GM23338 (cell line): ENCODE measurements at regions not wholly inside any gene's neighbourhood (a gene's known extent, or its start where the extent isn't known, plus 50 kb on each side); places are given as distances from the start of the nearest gene placed in this dataset.

Experiments used
- ATAC-seq: fragments of 200-7000 bp; cut with Tn5 transposase; 3 replicates; pipeline ENCODE4 v1.9.1; 2020
- DNase-seq: peaks from one replicate; pipeline ENCODE4 v3.0.0-alpha.2; 2015; ENCODE audit warnings: low spot score
- H2AFZ ChIP-seq: fragments of 200-600 bp; sonication (generic); 2 replicates; pipeline ENCODE4 v1.8.0; 2016; ENCODE audit warnings: antibody characterized with exemption, mild to moderate bottlenecking, moderate library complexity
- H3F3A ChIP-seq: fragments of 200-600 bp; sonication (generic); replicated peaks from 2 replicates; pipeline ENCODE4 v1.8.0; 2017; ENCODE audit warnings: antibody characterized with exemption, mixed run types, low read depth
- H3K27ac ChIP-seq: fragments of 200-600 bp; sonication (generic); 2 replicates; pipeline ENCODE4 v1.6.1; 2016; ENCODE audit warnings: low read depth
- H3K27me3 ChIP-seq: fragments of 200-600 bp; sonication (generic); 2 replicates; pipeline ENCODE4 v1.8.0; 2016; ENCODE audit warnings: mild to moderate bottlenecking, mixed run types, moderate library complexity; ENCODE audit not compliant: insufficient read depth
- H3K36me3 ChIP-seq: fragments of 200-600 bp; sonication (generic); 2 replicates; pipeline ENCODE4 v1.8.0; 2016; ENCODE audit warnings: mild to moderate bottlenecking; ENCODE audit not compliant: insufficient read depth
- H3K4me1 ChIP-seq: fragments of 200-600 bp; sonication (generic); 2 replicates; pipeline ENCODE4 v1.8.0; 2016; ENCODE audit warnings: mild to moderate bottlenecking, moderate library complexity; ENCODE audit not compliant: insufficient read depth
- H3K4me2 ChIP-seq: fragments of 200-600 bp; sonication (generic); 2 replicates; pipeline ENCODE4 v1.7.1; 2017; ENCODE audit warnings: mixed run types
- H3K4me3 ChIP-seq: fragments of 200-600 bp; sonication (generic); 2 replicates; pipeline ENCODE4 v1.6.1; 2016; ENCODE audit warnings: mixed run types
- H3K79me2 ChIP-seq: fragments of 200-600 bp; sonication (generic); replicated peaks from 2 replicates; pipeline ENCODE4 v1.8.0; 2017; ENCODE audit warnings: mild to moderate bottlenecking; ENCODE audit not compliant: insufficient read depth
- H3K9me2 ChIP-seq: fragments of 200-600 bp; sonication (generic); 2 replicates; pipeline ENCODE4 v1.8.0; 2017; ENCODE audit not compliant: insufficient read depth
- H4K20me1 ChIP-seq: fragments of 200-600 bp; sonication (generic); replicated peaks from 2 replicates; pipeline ENCODE4 v1.8.0; 2017; ENCODE audit warnings: mild to moderate bottlenecking; ENCODE audit not compliant: insufficient read depth
- H3K27ac Mint-ChIP-seq: 2 replicates; pipeline ENCODE4 v1.8.0; 2020; ENCODE audit warnings: inconsistent platforms, mild to moderate bottlenecking, moderate library complexity, mixed read lengths
- H3K27me3 Mint-ChIP-seq: 3 replicates; pipeline ENCODE4 v1.8.0; 2022; ENCODE audit warnings: low read depth, mild to moderate bottlenecking, moderate library complexity, mixed read lengths, inconsistent platforms; ENCODE audit not compliant: insufficient read depth, poor library complexity
- H3K36me3 Mint-ChIP-seq: 3 replicates; pipeline ENCODE4 v1.8.0; 2021; ENCODE audit warnings: low read depth, mild to moderate bottlenecking, inconsistent platforms, moderate library complexity, mixed read lengths
- H3K4me1 Mint-ChIP-seq: 3 replicates; pipeline ENCODE4 v1.8.0; 2020; ENCODE audit warnings: mild to moderate bottlenecking, inconsistent platforms, mixed read lengths
- H3K4me3 Mint-ChIP-seq: 3 replicates; pipeline ENCODE4 v1.8.0; 2021; ENCODE audit warnings: moderate library complexity, mild to moderate bottlenecking, inconsistent platforms, mixed read lengths
- H3K9me3 Mint-ChIP-seq: 3 replicates; pipeline ENCODE4 v1.8.0; 2020; ENCODE audit warnings: moderate library complexity, mild to moderate bottlenecking, inconsistent platforms, mixed read lengths
- CREB1 ChIP-seq: fragments of 250-450 bp; sonication (Bioruptor Pico); IDR thresholded peaks from 2 replicates; pipeline ENCODE4 v1.5.0; 2020; ENCODE audit warnings: low read depth, mild to moderate bottlenecking, moderate library complexity
- EZH2 ChIP-seq: fragments of 200-600 bp; sonication (generic); IDR thresholded peaks from one replicate; pipeline ENCODE4 v1.8.0; 2017; ENCODE audit warnings: antibody characterized with exemption, mild to moderate bottlenecking, low read depth; ENCODE audit not compliant: unreplicated experiment
- EZH2phosphoT487 ChIP-seq: fragments of 200-600 bp; sonication (generic); IDR thresholded peaks from one replicate; pipeline ENCODE4 v1.8.1; 2018; ENCODE audit warnings: antibody characterized with exemption; ENCODE audit not compliant: unreplicated experiment
- JUNB ChIP-seq: IDR thresholded peaks from one replicate; pipeline ENCODE4 v1.6.1; 2016; ENCODE audit warnings: antibody characterized with exemption; ENCODE audit not compliant: unreplicated experiment
- NANOG ChIP-seq: IDR thresholded peaks from 2 replicates; pipeline ENCODE4 v1.6.1; 2016; ENCODE audit warnings: antibody characterized with exemption, borderline replicate concordance
- POLR2AphosphoS5 ChIP-seq: IDR thresholded peaks from 2 replicates; pipeline ENCODE4 v1.6.1; 2016; ENCODE audit warnings: antibody characterized with exemption, low read depth
- STAT1 ChIP-seq: IDR thresholded peaks from one replicate; pipeline ENCODE4 v1.6.1; 2016; ENCODE audit warnings: antibody characterized with exemption; ENCODE audit not compliant: unreplicated experiment
- ZNF114 ChIP-seq: fragments of 250-450 bp; sonication (Bioruptor Pico); IDR thresholded peaks from 2 replicates; pipeline ENCODE4 v1.5.0; 2020; ENCODE audit warnings: mild to moderate bottlenecking, moderate library complexity
- ZNF331 ChIP-seq: fragments of 250-450 bp; sonication (Bioruptor Pico); IDR thresholded peaks from 2 replicates; pipeline ENCODE4 v1.5.0; 2020; ENCODE audit warnings: low read depth, mild to moderate bottlenecking, moderate library complexity
- TF ChIP-seq, protein P1 (sequence below): fragments of 250-450 bp; sonication (Bioruptor Pico); IDR thresholded peaks from 2 replicates; pipeline ENCODE4 v1.5.0; 2020; ENCODE audit warnings: mild to moderate bottlenecking, moderate library complexity
- TF ChIP-seq, protein P2 (sequence below), 2 experiments: fragments of 200-600 bp in 1 of 2; sonication (generic) in 1 of 2; conservative IDR thresholded peaks; 2 replicates each; pipeline versions ENCODE4 v1.5.1 to v1.6.1; 2016 to 2017; ENCODE audit warnings: antibody characterized with exemption in 2 of 2, low read depth in 2 of 2, mild to moderate bottlenecking in 2 of 2, moderate library complexity in 1 of 2
- TF ChIP-seq, protein P3 (sequence below): IDR thresholded peaks from one replicate; pipeline ENCODE4 v1.6.1; 2018; ENCODE audit warnings: antibody characterized with exemption; ENCODE audit not compliant: unreplicated experiment

DNA sequence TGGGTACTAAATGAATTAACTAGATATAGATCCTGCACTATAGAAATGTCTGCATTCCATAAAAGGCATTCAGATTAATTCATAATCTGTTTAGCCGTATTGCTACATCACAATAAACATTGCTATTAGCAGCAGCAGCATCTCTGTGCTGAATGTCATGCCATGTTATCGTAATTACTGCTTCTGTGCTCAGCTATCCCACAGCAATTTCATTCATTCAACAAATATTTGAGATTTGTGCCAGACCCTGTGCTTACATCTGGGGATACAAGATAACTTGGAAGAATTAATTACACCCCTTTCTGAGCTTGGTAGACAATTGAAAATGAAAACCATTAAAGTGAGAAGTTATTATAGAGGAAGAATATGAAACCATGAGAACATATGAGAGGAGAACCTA is 185.8 kb upstream of the C11orf87 start:
- H3K4me3 ChIP-seq = no peak overlapping the region
- Mint-ChIP-seq H3K27ac (no peak overlapping the region), H3K36me3 (no peaks in the 10 kb centered on the region), H3K9me3 (no peaks in the 10 kb centered on the region; the same call in 2 of the 3 replicates), H3K27me3 (no peaks in the 10 kb centered on the region), H3K4me3 (no peak overlapping the region), H3K4me1 (no peaks in the 10 kb centered on the region)
- no peak overlapping the region for H2AFZ ChIP-seq
- H3K27ac ChIP-seq = no peak overlapping the region
- TF ChIP-seq, protein P1, sequence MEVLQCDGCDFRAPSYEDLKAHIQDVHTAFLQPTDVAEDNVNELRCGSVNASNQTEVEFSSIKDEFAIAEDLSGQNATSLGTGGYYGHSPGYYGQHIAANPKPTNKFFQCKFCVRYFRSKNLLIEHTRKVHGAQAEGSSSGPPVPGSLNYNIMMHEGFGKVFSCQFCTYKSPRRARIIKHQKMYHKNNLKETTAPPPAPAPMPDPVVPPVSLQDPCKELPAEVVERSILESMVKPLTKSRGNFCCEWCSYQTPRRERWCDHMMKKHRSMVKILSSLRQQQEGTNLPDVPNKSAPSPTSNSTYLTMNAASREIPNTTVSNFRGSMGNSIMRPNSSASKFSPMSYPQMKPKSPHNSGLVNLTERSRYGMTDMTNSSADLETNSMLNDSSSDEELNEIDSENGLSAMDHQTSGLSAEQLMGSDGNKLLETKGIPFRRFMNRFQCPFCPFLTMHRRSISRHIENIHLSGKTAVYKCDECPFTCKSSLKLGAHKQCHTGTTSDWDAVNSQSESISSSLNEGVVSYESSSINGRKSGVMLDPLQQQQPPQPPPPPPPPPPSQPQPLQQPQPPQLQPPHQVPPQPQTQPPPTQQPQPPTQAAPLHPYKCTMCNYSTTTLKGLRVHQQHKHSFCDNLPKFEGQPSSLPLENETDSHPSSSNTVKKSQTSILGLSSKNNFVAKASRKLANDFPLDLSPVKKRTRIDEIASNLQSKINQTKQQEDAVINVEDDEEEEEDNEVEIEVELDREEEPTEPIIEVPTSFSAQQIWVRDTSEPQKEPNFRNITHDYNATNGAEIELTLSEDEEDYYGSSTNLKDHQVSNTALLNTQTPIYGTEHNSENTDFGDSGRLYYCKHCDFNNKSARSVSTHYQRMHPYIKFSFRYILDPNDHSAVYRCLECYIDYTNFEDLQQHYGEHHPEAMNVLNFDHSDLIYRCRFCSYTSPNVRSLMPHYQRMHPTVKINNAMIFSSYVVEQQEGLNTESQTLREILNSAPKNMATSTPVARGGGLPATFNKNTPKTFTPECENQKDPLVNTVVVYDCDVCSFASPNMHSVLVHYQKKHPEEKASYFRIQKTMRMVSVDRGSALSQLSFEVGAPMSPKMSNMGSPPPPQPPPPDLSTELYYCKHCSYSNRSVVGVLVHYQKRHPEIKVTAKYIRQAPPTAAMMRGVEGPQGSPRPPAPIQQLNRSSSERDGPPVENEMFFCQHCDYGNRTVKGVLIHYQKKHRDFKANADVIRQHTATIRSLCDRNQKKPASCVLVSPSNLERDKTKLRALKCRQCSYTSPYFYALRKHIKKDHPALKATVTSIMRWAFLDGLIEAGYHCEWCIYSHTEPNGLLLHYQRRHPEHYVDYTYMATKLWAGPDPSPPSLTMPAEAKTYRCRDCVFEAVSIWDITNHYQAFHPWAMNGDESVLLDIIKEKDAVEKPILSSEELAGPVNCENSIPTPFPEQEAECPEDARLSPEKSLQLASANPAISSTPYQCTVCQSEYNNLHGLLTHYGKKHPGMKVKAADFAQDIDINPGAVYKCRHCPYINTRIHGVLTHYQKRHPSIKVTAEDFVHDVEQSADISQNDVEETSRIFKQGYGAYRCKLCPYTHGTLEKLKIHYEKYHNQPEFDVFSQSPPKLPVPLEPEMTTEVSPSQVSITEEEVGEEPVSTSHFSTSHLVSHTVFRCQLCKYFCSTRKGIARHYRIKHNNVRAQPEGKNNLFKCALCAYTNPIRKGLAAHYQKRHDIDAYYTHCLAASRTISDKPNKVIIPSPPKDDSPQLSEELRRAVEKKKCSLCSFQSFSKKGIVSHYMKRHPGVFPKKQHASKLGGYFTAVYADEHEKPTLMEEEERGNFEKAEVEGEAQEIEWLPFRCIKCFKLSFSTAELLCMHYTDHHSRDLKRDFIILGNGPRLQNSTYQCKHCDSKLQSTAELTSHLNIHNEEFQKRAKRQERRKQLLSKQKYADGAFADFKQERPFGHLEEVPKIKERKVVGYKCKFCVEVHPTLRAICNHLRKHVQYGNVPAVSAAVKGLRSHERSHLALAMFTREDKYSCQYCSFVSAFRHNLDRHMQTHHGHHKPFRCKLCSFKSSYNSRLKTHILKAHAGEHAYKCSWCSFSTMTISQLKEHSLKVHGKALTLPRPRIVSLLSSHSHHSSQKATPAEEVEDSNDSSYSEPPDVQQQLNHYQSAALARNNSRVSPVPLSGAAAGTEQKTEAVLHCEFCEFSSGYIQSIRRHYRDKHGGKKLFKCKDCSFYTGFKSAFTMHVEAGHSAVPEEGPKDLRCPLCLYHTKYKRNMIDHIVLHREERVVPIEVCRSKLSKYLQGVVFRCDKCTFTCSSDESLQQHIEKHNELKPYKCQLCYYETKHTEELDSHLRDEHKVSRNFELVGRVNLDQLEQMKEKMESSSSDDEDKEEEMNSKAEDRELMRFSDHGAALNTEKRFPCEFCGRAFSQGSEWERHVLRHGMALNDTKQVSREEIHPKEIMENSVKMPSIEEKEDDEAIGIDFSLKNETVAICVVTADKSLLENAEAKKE = no peak
- TF ChIP-seq EZH2 (no peak), NANOG (no peak), CREB1 (CRISPR knock-in tag) (no peak), JUNB (no peak), EZH2phosphoT487 (no peak)
- no peaks in the 10 kb centered on the region for H3K79me2 ChIP-seq
- no peaks in the 10 kb centered on the region for H3K4me1 ChIP-seq
- no peaks in the 10 kb centered on the region for H3F3A ChIP-seq
- H3K36me3 ChIP-seq = no peaks in the 10 kb centered on the region
- DNase-seq = no peak
- no peak for ATAC-seq
- H3K4me2 ChIP-seq = no peak overlapping the region
- H4K20me1 ChIP-seq = no peaks in the 10 kb centered on the region
- no peaks in the 10 kb centered on the region for H3K27me3 ChIP-seq
- no peaks in the 10 kb centered on the region for H3K9me2 ChIP-seq

DNA sequence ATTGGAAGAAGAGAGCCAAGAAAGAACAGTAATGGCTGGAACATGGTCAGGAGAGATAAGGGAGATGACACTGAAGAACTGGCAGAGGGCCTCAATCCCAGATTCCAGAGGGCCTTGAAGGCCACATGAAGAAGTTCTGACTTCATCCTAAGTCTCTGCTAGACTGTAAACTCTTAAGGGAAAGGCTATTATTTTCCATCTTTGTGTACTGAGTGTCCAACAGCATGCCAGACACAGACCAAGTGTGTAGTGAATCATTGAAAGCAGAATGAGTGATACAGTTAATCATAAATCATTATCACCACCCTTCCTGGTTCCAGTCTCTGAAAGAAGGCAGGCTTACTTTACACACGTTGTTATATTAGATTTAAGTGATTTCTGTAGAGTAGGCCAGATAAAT is 185.3 kb upstream of the C11orf87 start:
- Histone ChIP-seq H3F3A (no peaks in the 10 kb centered on the region), H3K9me2 (no peaks in the 10 kb centered on the region), H3K4me2 (no peak overlapping the region), H3K27ac (no peak overlapping the region), H3K4me1 (no peaks in the 10 kb centered on the region), H3K27me3 (no peaks in the 10 kb centered on the region), H3K36me3 (no peaks in the 10 kb centered on the region), H2AFZ (no peak overlapping the region), H3K4me3 (no peak overlapping the region), H4K20me1 (no peaks in the 10 kb centered on the region), H3K79me2 (no peaks in the 10 kb centered on the region)
- Mint-ChIP-seq H3K4me3 (no peak overlapping the region), H3K9me3 (no peaks in the 10 kb centered on the region; the same call in 2 of the 3 replicates), H3K27ac (no peak overlapping the region), H3K4me1 (no peaks in the 10 kb centered on the region), H3K36me3 (no peaks in the 10 kb centered on the region), H3K27me3 (no peaks in the 10 kb centered on the region)
- ATAC-seq (no peak), DNase-seq (no peak)
- TF ChIP-seq ZNF331 (CRISPR knock-in tag) (no peak), ZNF114 (CRISPR knock-in tag) (no peak), JUNB (no peak), EZH2 (no peak), POLR2AphosphoS5 (no peak), NANOG (no peak), EZH2phosphoT487 (no peak), STAT1 (no peak)
- TF ChIP-seq, protein P2, sequence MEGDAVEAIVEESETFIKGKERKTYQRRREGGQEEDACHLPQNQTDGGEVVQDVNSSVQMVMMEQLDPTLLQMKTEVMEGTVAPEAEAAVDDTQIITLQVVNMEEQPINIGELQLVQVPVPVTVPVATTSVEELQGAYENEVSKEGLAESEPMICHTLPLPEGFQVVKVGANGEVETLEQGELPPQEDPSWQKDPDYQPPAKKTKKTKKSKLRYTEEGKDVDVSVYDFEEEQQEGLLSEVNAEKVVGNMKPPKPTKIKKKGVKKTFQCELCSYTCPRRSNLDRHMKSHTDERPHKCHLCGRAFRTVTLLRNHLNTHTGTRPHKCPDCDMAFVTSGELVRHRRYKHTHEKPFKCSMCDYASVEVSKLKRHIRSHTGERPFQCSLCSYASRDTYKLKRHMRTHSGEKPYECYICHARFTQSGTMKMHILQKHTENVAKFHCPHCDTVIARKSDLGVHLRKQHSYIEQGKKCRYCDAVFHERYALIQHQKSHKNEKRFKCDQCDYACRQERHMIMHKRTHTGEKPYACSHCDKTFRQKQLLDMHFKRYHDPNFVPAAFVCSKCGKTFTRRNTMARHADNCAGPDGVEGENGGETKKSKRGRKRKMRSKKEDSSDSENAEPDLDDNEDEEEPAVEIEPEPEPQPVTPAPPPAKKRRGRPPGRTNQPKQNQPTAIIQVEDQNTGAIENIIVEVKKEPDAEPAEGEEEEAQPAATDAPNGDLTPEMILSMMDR (conservative IDR thresholded peaks at IDR 0.05; ENCODE audit: low read depth in 2 of 2) = no peak
- TF ChIP-seq, protein P3, sequence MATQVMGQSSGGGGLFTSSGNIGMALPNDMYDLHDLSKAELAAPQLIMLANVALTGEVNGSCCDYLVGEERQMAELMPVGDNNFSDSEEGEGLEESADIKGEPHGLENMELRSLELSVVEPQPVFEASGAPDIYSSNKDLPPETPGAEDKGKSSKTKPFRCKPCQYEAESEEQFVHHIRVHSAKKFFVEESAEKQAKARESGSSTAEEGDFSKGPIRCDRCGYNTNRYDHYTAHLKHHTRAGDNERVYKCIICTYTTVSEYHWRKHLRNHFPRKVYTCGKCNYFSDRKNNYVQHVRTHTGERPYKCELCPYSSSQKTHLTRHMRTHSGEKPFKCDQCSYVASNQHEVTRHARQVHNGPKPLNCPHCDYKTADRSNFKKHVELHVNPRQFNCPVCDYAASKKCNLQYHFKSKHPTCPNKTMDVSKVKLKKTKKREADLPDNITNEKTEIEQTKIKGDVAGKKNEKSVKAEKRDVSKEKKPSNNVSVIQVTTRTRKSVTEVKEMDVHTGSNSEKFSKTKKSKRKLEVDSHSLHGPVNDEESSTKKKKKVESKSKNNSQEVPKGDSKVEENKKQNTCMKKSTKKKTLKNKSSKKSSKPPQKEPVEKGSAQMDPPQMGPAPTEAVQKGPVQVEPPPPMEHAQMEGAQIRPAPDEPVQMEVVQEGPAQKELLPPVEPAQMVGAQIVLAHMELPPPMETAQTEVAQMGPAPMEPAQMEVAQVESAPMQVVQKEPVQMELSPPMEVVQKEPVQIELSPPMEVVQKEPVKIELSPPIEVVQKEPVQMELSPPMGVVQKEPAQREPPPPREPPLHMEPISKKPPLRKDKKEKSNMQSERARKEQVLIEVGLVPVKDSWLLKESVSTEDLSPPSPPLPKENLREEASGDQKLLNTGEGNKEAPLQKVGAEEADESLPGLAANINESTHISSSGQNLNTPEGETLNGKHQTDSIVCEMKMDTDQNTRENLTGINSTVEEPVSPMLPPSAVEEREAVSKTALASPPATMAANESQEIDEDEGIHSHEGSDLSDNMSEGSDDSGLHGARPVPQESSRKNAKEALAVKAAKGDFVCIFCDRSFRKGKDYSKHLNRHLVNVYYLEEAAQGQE = no peak
